H1 (cell line): ENCODE measurements at regions not wholly inside any gene's neighbourhood (a gene's known extent, or its start where the extent isn't known, plus 50 kb on each side); places are given as distances from the start of the nearest gene placed in this dataset.

Source experiments
- CBX8 ChIP-seq: fragments of 300-800, 300-1000 bp; sonication (generic); IDR thresholded peaks from 2 replicates; pipeline ENCODE4 v1.7.1; 2016; ENCODE audit warnings: low read depth, low read length, borderline replicate concordance
- RBBP5 ChIP-seq: IDR thresholded peaks from 2 replicates; pipeline ENCODE4 v1.7.1; 2012; ENCODE audit warnings: low read depth, mild to moderate bottlenecking, inconsistent platforms, low read length, moderate library complexity, borderline replicate concordance
- SIN3A ChIP-seq, 2 experiments: IDR thresholded peaks in 1 of 2; conservative IDR thresholded peaks in 1 of 2; 2 replicates each; pipeline ENCODE4 v1.6.1; 2011 to 2012; ENCODE audit warnings: low read length in 2 of 2, improper control_type of control experiment in 1 of 2, low read depth in 1 of 2, mild to moderate bottlenecking in 1 of 2
- TF ChIP-seq, protein P1 (sequence below): IDR thresholded peaks from 2 replicates; pipeline ENCODE4 v1.6.1; 2012; ENCODE audit warnings: low read length, inconsistent platforms

DNA sequence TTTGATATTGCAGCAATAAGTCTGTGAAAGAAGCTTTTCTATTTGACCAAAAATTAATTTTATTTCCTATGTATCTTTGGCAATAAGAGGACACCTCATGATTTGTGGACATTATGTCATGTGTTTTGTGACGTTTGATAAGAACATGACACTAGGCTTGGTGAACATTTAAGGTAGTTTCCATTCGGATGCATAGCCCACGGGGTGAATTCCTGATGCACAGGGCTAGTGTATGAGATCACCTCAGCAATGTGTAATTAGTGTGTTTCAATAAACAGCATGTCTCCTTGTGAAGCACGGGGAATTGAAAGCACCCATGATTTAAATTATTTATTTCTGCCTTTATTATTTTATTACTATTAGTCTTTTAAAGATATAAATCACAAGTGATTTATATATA, 146.1 kb upstream of the LINC00305 start (continued):
- TF ChIP-seq RBBP5 (no peak), SIN3A (conservative IDR thresholded peaks at IDR 0.05 in 1 of 2, IDR thresholded peaks at IDR 0.05 in 1 of 2; ENCODE audit: low read depth in 1 of 2, low read length in 2 of 2) (no peak), CBX8 (no peak)
- TF ChIP-seq, protein P1, sequence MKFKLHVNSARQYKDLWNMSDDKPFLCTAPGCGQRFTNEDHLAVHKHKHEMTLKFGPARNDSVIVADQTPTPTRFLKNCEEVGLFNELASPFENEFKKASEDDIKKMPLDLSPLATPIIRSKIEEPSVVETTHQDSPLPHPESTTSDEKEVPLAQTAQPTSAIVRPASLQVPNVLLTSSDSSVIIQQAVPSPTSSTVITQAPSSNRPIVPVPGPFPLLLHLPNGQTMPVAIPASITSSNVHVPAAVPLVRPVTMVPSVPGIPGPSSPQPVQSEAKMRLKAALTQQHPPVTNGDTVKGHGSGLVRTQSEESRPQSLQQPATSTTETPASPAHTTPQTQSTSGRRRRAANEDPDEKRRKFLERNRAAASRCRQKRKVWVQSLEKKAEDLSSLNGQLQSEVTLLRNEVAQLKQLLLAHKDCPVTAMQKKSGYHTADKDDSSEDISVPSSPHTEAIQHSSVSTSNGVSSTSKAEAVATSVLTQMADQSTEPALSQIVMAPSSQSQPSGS, result no peak
